Mesothelial cell of epicardium (in vitro differentiated cells): ENCODE measurements at regions not wholly inside any gene's neighbourhood (a gene's known extent, or its start where the extent isn't known, plus 50 kb on each side); places are given as distances from the start of the nearest gene placed in this dataset.

Source experiments
- DNase-seq, 2 experiments: peaks; one replicate each; pipeline ENCODE4 v3.0.0; 2021; ENCODE audit warnings: low spot score in 2 of 2; ENCODE audit not compliant: unreplicated experiment in 2 of 2
- H3K27ac Mint-ChIP-seq: 2 replicates; pipeline ENCODE4 v1.8.0; 2021; ENCODE audit warnings: mixed read lengths
- H3K27me3 Mint-ChIP-seq: 2 replicates; pipeline ENCODE4 v1.8.0; 2021; ENCODE audit warnings: low read depth, mixed read lengths
- H3K36me3 Mint-ChIP-seq: 2 replicates; pipeline ENCODE4 v1.8.0; 2021; ENCODE audit warnings: mixed read lengths
- H3K4me1 Mint-ChIP-seq: 2 replicates; pipeline ENCODE4 v1.8.0; 2021; ENCODE audit warnings: mixed read lengths
- H3K4me3 Mint-ChIP-seq: 2 replicates; pipeline ENCODE4 v1.8.0; 2021; ENCODE audit warnings: mild to moderate bottlenecking, moderate library complexity, mixed read lengths
- H3K9me3 Mint-ChIP-seq: 2 replicates; pipeline ENCODE4 v1.8.0; 2021; ENCODE audit warnings: mixed read lengths
- CTCF ChIP-seq: fragments of 200-600 bp; sonication (generic); IDR thresholded peaks from one replicate; pipeline ENCODE4 v1.5.0; 2021; ENCODE audit warnings: antibody characterized with exemption; ENCODE audit not compliant: unreplicated experiment

DNA sequence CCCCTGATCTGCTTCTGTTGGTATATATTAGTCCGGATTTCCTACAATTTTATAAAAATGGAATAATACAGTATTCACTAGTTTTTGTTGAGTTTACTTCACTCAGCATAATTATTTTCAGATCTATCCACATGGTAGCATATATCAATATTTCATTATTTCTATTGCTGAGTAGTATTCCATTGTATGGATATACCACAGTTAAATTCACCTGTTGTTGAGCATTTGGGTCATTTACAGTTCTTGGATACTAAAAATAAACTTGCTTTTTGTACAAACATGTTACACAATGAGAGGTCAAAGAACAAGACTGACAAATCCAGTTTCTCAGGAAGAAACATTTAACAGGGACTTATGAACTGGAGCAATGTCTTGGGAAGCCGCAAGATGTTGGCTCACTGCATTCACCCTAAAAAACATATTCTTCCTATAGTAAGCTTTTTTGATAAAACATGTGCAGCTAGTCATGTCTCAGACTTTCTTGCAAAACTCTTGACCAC is 126.9 kb upstream of the HS3ST2 start:
- H3K27ac Mint-ChIP-seq: no peak overlapping the region
- no peak overlapping the region for H3K4me3 Mint-ChIP-seq
- DNase-seq: no peak
- H3K27me3 Mint-ChIP-seq: peaks cover 7% of the 10 kb centered on the region
- H3K4me1 Mint-ChIP-seq: no peaks in the 10 kb centered on the region
- TF ChIP-seq CTCF: no peak
- no peaks in the 10 kb centered on the region for H3K36me3 Mint-ChIP-seq
- peaks cover 11% of the 10 kb centered on the region for H3K9me3 Mint-ChIP-seq

DNA sequence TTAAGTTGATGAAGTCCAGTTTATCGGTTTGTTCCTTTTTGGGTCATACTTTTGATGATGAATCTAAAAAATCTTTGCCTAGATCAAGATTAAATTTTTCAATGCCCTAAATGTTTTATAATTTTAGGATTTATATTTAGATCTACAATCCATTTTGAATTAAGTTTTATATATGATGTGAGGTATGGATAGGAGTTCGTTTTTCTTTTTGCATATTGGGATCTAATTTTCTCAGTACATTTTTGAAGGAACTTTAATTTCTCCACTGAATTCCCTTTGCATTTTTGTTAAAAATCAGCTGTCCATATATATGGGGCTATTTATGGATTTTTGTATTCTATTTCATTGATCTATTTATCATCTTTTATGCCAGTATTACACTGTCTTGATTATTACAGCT is 125.5 kb upstream of the HS3ST2 start:
- peaks cover 5% of the 10 kb centered on the region for H3K27me3 Mint-ChIP-seq
- H3K9me3 Mint-ChIP-seq: peaks cover 11% of the 10 kb centered on the region
- H3K4me1 Mint-ChIP-seq: no peaks in the 10 kb centered on the region
- no peak overlapping the region for H3K27ac Mint-ChIP-seq
- DNase-seq: no peak
- TF ChIP-seq CTCF: no peak
- H3K36me3 Mint-ChIP-seq: no peaks in the 10 kb centered on the region
- H3K4me3 Mint-ChIP-seq: no peak overlapping the region

DNA sequence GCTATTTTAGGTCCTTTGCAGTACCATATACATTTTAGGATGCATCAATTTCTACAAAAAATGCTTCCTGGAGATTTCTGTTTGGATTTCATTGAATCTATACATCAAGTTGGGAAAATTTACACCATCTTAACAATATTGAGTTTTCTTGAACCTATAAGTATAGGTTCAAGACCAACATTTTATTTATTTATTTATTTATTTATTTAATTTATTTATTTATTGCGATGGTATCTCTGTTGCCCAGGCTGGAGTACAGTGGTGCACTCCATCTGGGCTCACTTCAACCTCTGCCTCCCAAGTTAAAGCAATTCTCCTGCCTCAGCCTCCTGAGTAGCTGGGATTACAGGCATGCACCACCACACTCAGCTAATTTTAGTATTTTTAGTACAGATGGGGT is 125.0 kb upstream of the HS3ST2 start:
- no peaks in the 10 kb centered on the region for H3K36me3 Mint-ChIP-seq
- TF ChIP-seq CTCF: no peak
- no peak overlapping the region for H3K27ac Mint-ChIP-seq
- H3K27me3 Mint-ChIP-seq: peaks cover 5% of the 10 kb centered on the region
- peaks cover 11% of the 10 kb centered on the region for H3K9me3 Mint-ChIP-seq
- DNase-seq: no peak
- no peak overlapping the region for H3K4me3 Mint-ChIP-seq
- H3K4me1 Mint-ChIP-seq: no peaks in the 10 kb centered on the region

GRCh38 chr16:22691335-22691734 is 122.6 kb upstream of the HS3ST2 start:
- H3K4me3 Mint-ChIP-seq: no peak overlapping the region
- no peaks in the 10 kb centered on the region for H3K36me3 Mint-ChIP-seq
- no peak overlapping the region for H3K27ac Mint-ChIP-seq
- no peak for TF ChIP-seq CTCF
- H3K9me3 Mint-ChIP-seq: peaks cover 7% of the 10 kb centered on the region
- no peak for DNase-seq
- H3K27me3 Mint-ChIP-seq: no peaks in the 10 kb centered on the region
- H3K4me1 Mint-ChIP-seq: no peaks in the 10 kb centered on the region

- TF ChIP-seq CTCF: no peak
- Mint-ChIP-seq H3K27me3 (no peaks in the 10 kb centered on the region), H3K9me3 (peaks cover 5% of the 10 kb centered on the region), H3K27ac (no peak overlapping the region), H3K36me3 (no peaks in the 10 kb centered on the region), H3K4me3 (no peak overlapping the region), H3K4me1 (no peaks in the 10 kb centered on the region)
- no peak for DNase-seq
These were observed 121.9 kb upstream of the HS3ST2 start for GRCh38 chr16:22692034-22692433.
